C4-2B (cell line): ENCODE measurements at regions not wholly inside any gene's neighbourhood (a gene's known extent, or its start where the extent isn't known, plus 50 kb on each side); places are given as distances from the start of the nearest gene placed in this dataset.

Experiments
- H3K27ac ChIP-seq: fragments of 450-650 bp; 2 replicates; pipeline ENCODE4 v1.5.1; 2017
- CTCF ChIP-seq: fragments of 450-650 bp; conservative IDR thresholded peaks from 2 replicates; pipeline ENCODE4 v1.5.1; 2017; ENCODE audit warnings: mild to moderate bottlenecking
- ZFX ChIP-seq: fragments of 450-650 bp; IDR thresholded peaks from 2 replicates; pipeline ENCODE4 v1.6.1; 2017

- H3K27ac ChIP-seq: no peak overlapping the region
- TF ChIP-seq CTCF: no peak
- no peak for TF ChIP-seq ZFX
Observed at GRCh38 chrX:118181030-118181429, 64.4 kb upstream of the KLHL13 start.

- TF ChIP-seq CTCF: no peak
- no peak for TF ChIP-seq ZFX
- no peak overlapping the region for H3K27ac ChIP-seq
Observed at GRCh38 chrX:118182025-118182424, 65.4 kb upstream of the KLHL13 start.

- TF ChIP-seq ZFX: no peak
- TF ChIP-seq CTCF: no peak
- H3K27ac ChIP-seq: no peak overlapping the region
Observed at GRCh38 chrX:118182681-118183080, 66.1 kb upstream of the KLHL13 start.

GRCh38 chrX:118183606-118184005 is 67.0 kb upstream of the KLHL13 start:
- H3K27ac ChIP-seq: no peak overlapping the region
- TF ChIP-seq ZFX (no peak), CTCF (peak; percentile 29)

GRCh38 chrX:118187100-118187499 is 70.5 kb upstream of the KLHL13 start:
- TF ChIP-seq CTCF (no peak), ZFX (no peak)
- H3K27ac ChIP-seq: no peak overlapping the region

- no peak overlapping the region for H3K27ac ChIP-seq
- no peak for TF ChIP-seq CTCF
- no peak for TF ChIP-seq ZFX
Observed at GRCh38 chrX:118189000-118189399, 72.4 kb upstream of the KLHL13 start.

- no peak overlapping the region for H3K27ac ChIP-seq
- no peak for TF ChIP-seq ZFX
- TF ChIP-seq CTCF: no peak
Observed at GRCh38 chrX:118189628-118190027, 73.0 kb upstream of the KLHL13 start.
